GM19025 (cell line): ENCODE measurements at regions not wholly inside any gene's neighbourhood (a gene's known extent, or its start where the extent isn't known, plus 50 kb on each side); places are given as distances from the start of the nearest gene placed in this dataset.

Experiments
- ATAC-seq: cut with Tn5 transposase; IDR thresholded peaks from one replicate; pipeline ENCODE4 v1.9.1; 2021; ENCODE audit warnings: mild to moderate bottlenecking, low read depth, moderate library complexity; ENCODE audit not compliant: unreplicated experiment

- ATAC-seq, result no peak
Observed at GRCh38 chr9:19614294-19614693, 174.5 kb downstream of the SLC24A2 start.

GRCh38 chr9:19600538-19600937 lies 188.3 kb downstream of the SLC24A2 start:
- ATAC-seq, result no peak

- no peak for ATAC-seq
Observed at GRCh38 chr9:19598722-19599121, 189.9 kb downstream of the ACER2 start.

GRCh38 chr9:19597176-19597575 lies 188.4 kb downstream of the ACER2 start:
- no peak for ATAC-seq

GRCh38 chr9:19595003-19595402 lies 186.2 kb downstream of the ACER2 start:
- no peak for ATAC-seq

- no peak for ATAC-seq
Observed at GRCh38 chr9:19587678-19588077, 178.9 kb downstream of the ACER2 start.

GRCh38 chr9:19583890-19584289 lies 175.1 kb downstream of the ACER2 start:
- no peak for ATAC-seq

GRCh38 chr9:19577411-19577810 lies 168.6 kb downstream of the ACER2 start:
- ATAC-seq, result no peak

- ATAC-seq, result no peak
Observed at GRCh38 chr9:19568946-19569345, 160.1 kb downstream of the ACER2 start.

GRCh38 chr9:19564396-19565061 lies 155.7 kb downstream of the ACER2 start:
- ATAC-seq, result no peak

- ATAC-seq, result no peak
Observed at GRCh38 chr9:19555214-19555613, 146.4 kb downstream of the ACER2 start.

- ATAC-seq, result no peak
Observed at GRCh38 chr9:19554529-19554928, 145.7 kb downstream of the ACER2 start.

- ATAC-seq, result no peak
Observed at GRCh38 chr9:19553441-19553840, 144.6 kb downstream of the ACER2 start.

GRCh38 chr9:19552282-19553105 lies 143.7 kb downstream of the ACER2 start:
- no peak for ATAC-seq

- ATAC-seq, result peak; percentile 66
Observed at GRCh38 chr9:19551124-19551929, 142.5 kb downstream of the ACER2 start.

GRCh38 chr9:19550009-19550408 lies 141.2 kb downstream of the ACER2 start:
- no peak for ATAC-seq

GRCh38 chr9:19533373-19533772 lies 124.6 kb downstream of the ACER2 start:
- no peak for ATAC-seq

GRCh38 chr9:19527663-19528062 lies 118.9 kb downstream of the ACER2 start:
- no peak for ATAC-seq

- no peak for ATAC-seq
Observed at GRCh38 chr9:19522558-19522957, 113.7 kb downstream of the ACER2 start.

- ATAC-seq, result no peak
Observed at GRCh38 chr9:19521205-19521604, 112.4 kb downstream of the ACER2 start.
